MM.1S (cell line): ENCODE measurements at regions not wholly inside any gene's neighbourhood (a gene's known extent, or its start where the extent isn't known, plus 50 kb on each side); places are given as distances from the start of the nearest gene placed in this dataset.

Source experiments
- EZH2phosphoT487 ChIP-seq: fragments of 300-600 bp; sonication (generic); IDR thresholded peaks from 2 replicates; pipeline ENCODE4 v1.6.1; 2018; ENCODE audit warnings: antibody characterized with exemption, low read length
- TF ChIP-seq, protein P1 (sequence below): fragments of 300-600 bp; sonication (generic); IDR thresholded peaks from 2 replicates; pipeline ENCODE4 v1.5.1; 2016; ENCODE audit warnings: antibody characterized with exemption, low read length, mixed read lengths

GRCh38 chr3:110494728-110495127 lies 576.9 kb upstream of the NECTIN3 start:
- TF ChIP-seq, protein P1, sequence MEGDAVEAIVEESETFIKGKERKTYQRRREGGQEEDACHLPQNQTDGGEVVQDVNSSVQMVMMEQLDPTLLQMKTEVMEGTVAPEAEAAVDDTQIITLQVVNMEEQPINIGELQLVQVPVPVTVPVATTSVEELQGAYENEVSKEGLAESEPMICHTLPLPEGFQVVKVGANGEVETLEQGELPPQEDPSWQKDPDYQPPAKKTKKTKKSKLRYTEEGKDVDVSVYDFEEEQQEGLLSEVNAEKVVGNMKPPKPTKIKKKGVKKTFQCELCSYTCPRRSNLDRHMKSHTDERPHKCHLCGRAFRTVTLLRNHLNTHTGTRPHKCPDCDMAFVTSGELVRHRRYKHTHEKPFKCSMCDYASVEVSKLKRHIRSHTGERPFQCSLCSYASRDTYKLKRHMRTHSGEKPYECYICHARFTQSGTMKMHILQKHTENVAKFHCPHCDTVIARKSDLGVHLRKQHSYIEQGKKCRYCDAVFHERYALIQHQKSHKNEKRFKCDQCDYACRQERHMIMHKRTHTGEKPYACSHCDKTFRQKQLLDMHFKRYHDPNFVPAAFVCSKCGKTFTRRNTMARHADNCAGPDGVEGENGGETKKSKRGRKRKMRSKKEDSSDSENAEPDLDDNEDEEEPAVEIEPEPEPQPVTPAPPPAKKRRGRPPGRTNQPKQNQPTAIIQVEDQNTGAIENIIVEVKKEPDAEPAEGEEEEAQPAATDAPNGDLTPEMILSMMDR: no peak
- no peak for TF ChIP-seq EZH2phosphoT487
